Stimulated activated CD4-positive, alpha-beta T cell treated with anti-CD3 and anti-CD28 coated beads, Interleukin-15, amount 100 ng/mL, for 1 hour (primary cell): ENCODE measurements at regions not wholly inside any gene's neighbourhood (a gene's known extent, or its start where the extent isn't known, plus 50 kb on each side); places are given as distances from the start of the nearest gene placed in this dataset.

Experiments used
- DNase-seq, 2 donors: peaks; one replicate each; pipeline ENCODE4 v3.0.0-alpha.2; 2020; ENCODE audit warnings: low read depth in 1 of 2, low spot score in 1 of 2

GRCh38 chr15:96390986-96391385 lies 60.5 kb downstream of the NR2F2 start:
- DNase-seq: no peak

- no peak for DNase-seq
Observed at GRCh38 chr15:96392380-96393208, 62.1 kb downstream of the NR2F2 start.

- no peak for DNase-seq
Observed at GRCh38 chr15:96393209-96393513, 62.7 kb downstream of the NR2F2 start.

GRCh38 chr15:96395687-96396086 lies 65.2 kb downstream of the NR2F2 start:
- no peak for DNase-seq

- no peak for DNase-seq
Observed at GRCh38 chr15:96398776-96399175, 68.3 kb downstream of the NR2F2 start.

GRCh38 chr15:96402403-96402802 lies 71.9 kb downstream of the NR2F2 start:
- DNase-seq: no peak

GRCh38 chr15:96403071-96403470 lies 72.6 kb downstream of the NR2F2 start:
- DNase-seq: no peak

- no peak for DNase-seq
Observed at GRCh38 chr15:96403932-96404331, 73.4 kb downstream of the NR2F2 start.

- DNase-seq: no peak
Observed at GRCh38 chr15:96404560-96404959, 74.1 kb downstream of the NR2F2 start.

GRCh38 chr15:96406291-96406690 lies 75.8 kb downstream of the NR2F2 start:
- no peak for DNase-seq

- DNase-seq: no peak
Observed at GRCh38 chr15:96406701-96407100, 76.2 kb downstream of the NR2F2 start.

GRCh38 chr15:96407482-96407881 lies 77.0 kb downstream of the NR2F2 start:
- no peak for DNase-seq

GRCh38 chr15:96408591-96409183 lies 78.2 kb downstream of the NR2F2 start:
- no peak for DNase-seq

GRCh38 chr15:96409215-96410138 lies 79.0 kb downstream of the NR2F2 start:
- no peak for DNase-seq

GRCh38 chr15:96410175-96411055 lies 79.9 kb downstream of the NR2F2 start:
- DNase-seq: no peak

GRCh38 chr15:96411056-96412031 lies 80.8 kb downstream of the NR2F2 start:
- DNase-seq: no peak

GRCh38 chr15:96412045-96412905 lies 81.8 kb downstream of the NR2F2 start:
- DNase-seq: no peak

- DNase-seq: no peak
Observed at GRCh38 chr15:96412906-96413231, 82.4 kb downstream of the NR2F2 start.

- no peak for DNase-seq
Observed at GRCh38 chr15:96413657-96414056, 83.2 kb downstream of the NR2F2 start.
